Smooth muscle cell (in vitro differentiated cells): ENCODE measurements at regions not wholly inside any gene's neighbourhood (a gene's known extent, or its start where the extent isn't known, plus 50 kb on each side); places are given as distances from the start of the nearest gene placed in this dataset.

Experiments used
- DNase-seq: peaks from one replicate; lab custom pipeline; 2025; ENCODE audit not compliant: unreplicated experiment; lab: John Stamatoyannopoulos, UW
- H2AFZ ChIP-seq: fragments of 200-600 bp; sonication (generic); 2 replicates; pipeline ENCODE4 v1.6.0; 2016; ENCODE audit warnings: antibody characterized with exemption, low read depth, mild to moderate bottlenecking
- H3F3A ChIP-seq: fragments of 200-600 bp; sonication (generic); 2 replicates; pipeline ENCODE4 v1.6.0; 2017; ENCODE audit warnings: antibody characterized with exemption, low read depth
- H3K27ac ChIP-seq: fragments of 200-600 bp; sonication (generic); 2 replicates; pipeline ENCODE4 v1.5.1; 2016; ENCODE audit warnings: low read depth, mild to moderate bottlenecking
- H3K27me3 ChIP-seq: fragments of 200-600 bp; sonication (generic); 2 replicates; pipeline ENCODE4 v1.6.1; 2016; ENCODE audit warnings: low read depth, mild to moderate bottlenecking
- H3K36me3 ChIP-seq: fragments of 200-600 bp; sonication (generic); 2 replicates; pipeline ENCODE4 v1.5.1; 2016; ENCODE audit warnings: low read depth
- H3K4me1 ChIP-seq: fragments of 200-600 bp; sonication (generic); 2 replicates; pipeline ENCODE4 v1.5.1; 2016; ENCODE audit warnings: low read depth
- H3K4me2 ChIP-seq: fragments of 200-600 bp; sonication (generic); 2 replicates; pipeline ENCODE4 v1.6.0; 2016; ENCODE audit warnings: mild to moderate bottlenecking
- H3K4me3 ChIP-seq: fragments of 200-600 bp; sonication (generic); 2 replicates; pipeline ENCODE4 v1.5.1; 2016; ENCODE audit warnings: mild to moderate bottlenecking
- H3K79me2 ChIP-seq: fragments of 200-600 bp; sonication (generic); 2 replicates; pipeline ENCODE4 v1.6.0; 2016; ENCODE audit warnings: low read depth, mild to moderate bottlenecking
- H3K9ac ChIP-seq: fragments of 200-600 bp; sonication (generic); 2 replicates; pipeline ENCODE4 v1.6.0; 2016; ENCODE audit warnings: low read depth
- H3K9me3 ChIP-seq: fragments of 200-600 bp; sonication (generic); replicated peaks from 2 replicates; pipeline ENCODE4 v1.5.1; 2016; ENCODE audit warnings: low read depth
- H4K20me1 ChIP-seq: fragments of 200-600 bp; sonication (generic); 2 replicates; pipeline ENCODE4 v1.6.0; 2016; ENCODE audit warnings: low read depth
- WGBS: methylation state at CpG from one replicate; pipeline ENCODE4 v1.1.7; 2016; ENCODE audit warnings: low lambda C conversion rate; 5-methylcytosine and 5-hydroxymethylcytosine counted together
- TF ChIP-seq, protein P1 (sequence below): fragments of 200-600 bp; sonication (generic); IDR thresholded peaks from 2 replicates; pipeline ENCODE4 v1.5.1; 2017; ENCODE audit warnings: borderline replicate concordance, mild to moderate bottlenecking, antibody characterized with exemption; ENCODE audit not compliant: insufficient read depth, poor library complexity, severe bottlenecking

DNA sequence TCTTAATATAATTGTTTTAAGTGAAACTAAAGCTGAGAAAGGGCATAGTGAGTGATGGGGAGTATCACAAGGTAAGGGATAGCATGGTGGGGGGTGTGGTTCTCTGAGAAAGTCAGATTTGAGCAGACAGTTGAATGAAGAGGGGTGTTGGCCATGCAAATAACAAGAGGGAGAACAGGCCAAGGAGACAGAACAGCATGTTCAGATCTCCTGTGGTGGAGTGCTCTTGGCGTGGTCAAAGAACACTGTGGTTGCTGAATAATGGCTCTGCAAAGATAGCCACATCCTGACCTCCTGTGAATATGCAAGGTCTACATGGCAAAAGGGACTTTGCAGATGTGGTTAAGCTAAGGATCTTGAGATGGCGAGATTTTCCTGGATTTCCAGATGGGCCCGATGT, 389.2 kb downstream of the TMEM182 start:
- no peaks in the 10 kb centered on the region for H3K4me1 ChIP-seq
- no peaks in the 10 kb centered on the region for H4K20me1 ChIP-seq
- no peak overlapping the region for H2AFZ ChIP-seq
- H3K27ac ChIP-seq: no peak overlapping the region
- no peaks in the 10 kb centered on the region for H3K79me2 ChIP-seq
- no peaks in the 10 kb centered on the region for H3K36me3 ChIP-seq
- no peak overlapping the region for H3K9ac ChIP-seq
- TF ChIP-seq, protein P1, sequence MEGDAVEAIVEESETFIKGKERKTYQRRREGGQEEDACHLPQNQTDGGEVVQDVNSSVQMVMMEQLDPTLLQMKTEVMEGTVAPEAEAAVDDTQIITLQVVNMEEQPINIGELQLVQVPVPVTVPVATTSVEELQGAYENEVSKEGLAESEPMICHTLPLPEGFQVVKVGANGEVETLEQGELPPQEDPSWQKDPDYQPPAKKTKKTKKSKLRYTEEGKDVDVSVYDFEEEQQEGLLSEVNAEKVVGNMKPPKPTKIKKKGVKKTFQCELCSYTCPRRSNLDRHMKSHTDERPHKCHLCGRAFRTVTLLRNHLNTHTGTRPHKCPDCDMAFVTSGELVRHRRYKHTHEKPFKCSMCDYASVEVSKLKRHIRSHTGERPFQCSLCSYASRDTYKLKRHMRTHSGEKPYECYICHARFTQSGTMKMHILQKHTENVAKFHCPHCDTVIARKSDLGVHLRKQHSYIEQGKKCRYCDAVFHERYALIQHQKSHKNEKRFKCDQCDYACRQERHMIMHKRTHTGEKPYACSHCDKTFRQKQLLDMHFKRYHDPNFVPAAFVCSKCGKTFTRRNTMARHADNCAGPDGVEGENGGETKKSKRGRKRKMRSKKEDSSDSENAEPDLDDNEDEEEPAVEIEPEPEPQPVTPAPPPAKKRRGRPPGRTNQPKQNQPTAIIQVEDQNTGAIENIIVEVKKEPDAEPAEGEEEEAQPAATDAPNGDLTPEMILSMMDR: no peak
- H3K4me3 ChIP-seq: no peak overlapping the region
- H3K4me2 ChIP-seq: no peak overlapping the region
- no peaks in the 10 kb centered on the region for H3K27me3 ChIP-seq
- DNase-seq: no peak
- 87% methylated on average over 3 of the region's 3 CpGs for WGBS
- H3F3A ChIP-seq: no peaks in the 10 kb centered on the region
- no peaks in the 10 kb centered on the region for H3K9me3 ChIP-seq

DNA sequence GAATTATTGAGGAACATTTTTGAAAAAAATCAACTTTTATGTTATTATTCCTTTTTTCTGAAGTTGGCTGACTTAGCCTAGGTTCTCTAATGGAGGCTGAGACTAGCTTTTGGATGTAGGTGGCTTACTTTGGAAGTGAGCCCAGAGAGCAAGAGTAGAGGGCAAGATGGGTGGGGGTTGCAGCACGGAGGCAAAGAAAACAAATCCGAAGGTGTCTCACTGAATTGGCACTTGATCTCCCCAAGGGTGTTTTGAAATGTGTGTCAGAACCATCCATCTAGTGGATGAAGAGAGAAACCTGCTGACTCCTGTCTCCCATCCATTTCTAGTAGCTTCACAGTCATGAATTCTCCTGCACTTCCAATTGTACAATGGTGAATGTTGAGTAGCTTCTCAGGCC, 390.7 kb downstream of the TMEM182 start:
- Histone ChIP-seq H3K27ac (no peak overlapping the region), H3K9ac (no peak overlapping the region), H3F3A (no peaks in the 10 kb centered on the region), H3K36me3 (no peaks in the 10 kb centered on the region), H4K20me1 (no peaks in the 10 kb centered on the region), H3K27me3 (peaks cover 3% of the 10 kb centered on the region), H2AFZ (no peak overlapping the region), H3K4me3 (no peak overlapping the region), H3K4me1 (no peaks in the 10 kb centered on the region), H3K4me2 (no peak overlapping the region), H3K79me2 (no peaks in the 10 kb centered on the region), H3K9me3 (no peaks in the 10 kb centered on the region)
- 76% methylated on average over 2 of the region's 2 CpGs for WGBS
- TF ChIP-seq, protein P1: no peak
- DNase-seq: no peak

DNA sequence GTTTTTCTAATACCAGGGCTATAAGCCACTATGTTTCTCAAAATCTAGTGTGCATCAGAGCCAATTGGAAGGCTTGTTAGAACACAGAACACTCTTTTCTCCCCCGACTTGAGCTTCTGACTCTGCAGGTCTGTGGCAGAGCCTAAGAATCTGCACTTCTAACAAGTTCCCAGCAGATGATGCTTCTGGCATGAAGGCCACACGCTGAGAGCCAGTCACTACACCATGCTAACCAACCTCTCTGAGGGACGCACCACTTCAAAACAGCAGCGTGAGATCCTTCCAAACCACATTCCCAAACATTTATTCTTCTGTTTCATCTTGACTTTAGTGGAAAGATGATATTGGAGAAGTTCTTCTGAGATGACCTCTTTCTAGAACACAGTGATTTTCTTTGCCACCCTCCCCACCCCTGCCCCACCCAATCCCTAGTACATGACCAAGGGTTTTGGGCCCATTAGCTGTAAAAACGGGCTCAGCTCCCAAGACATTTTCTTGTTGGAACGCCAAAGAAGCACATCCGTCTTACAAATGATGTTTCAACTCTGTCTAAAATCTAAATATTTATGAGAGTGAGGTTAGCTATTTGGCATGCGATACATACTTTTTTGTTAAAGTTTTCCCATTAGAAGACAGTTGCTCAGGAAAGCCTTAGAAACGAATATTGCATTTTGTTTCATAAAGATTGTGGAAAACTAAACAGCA, 391.9 kb downstream of the TMEM182 start:
- no peak overlapping the region for H3K27ac ChIP-seq
- H3K4me1 ChIP-seq: no peaks in the 10 kb centered on the region
- no peaks in the 10 kb centered on the region for H3F3A ChIP-seq
- no peak for DNase-seq
- H3K27me3 ChIP-seq: peaks cover 3% of the 10 kb centered on the region
- no peaks in the 10 kb centered on the region for H3K79me2 ChIP-seq
- no peak overlapping the region for H2AFZ ChIP-seq
- H4K20me1 ChIP-seq: no peaks in the 10 kb centered on the region
- H3K4me3 ChIP-seq: no peak overlapping the region
- H3K9me3 ChIP-seq: no peaks in the 10 kb centered on the region
- no peak overlapping the region for H3K9ac ChIP-seq
- no peak overlapping the region for H3K4me2 ChIP-seq
- H3K36me3 ChIP-seq: no peaks in the 10 kb centered on the region
- TF ChIP-seq, protein P1: no peak
- WGBS: 87% methylated on average over 9 of the region's 9 CpGs

DNA sequence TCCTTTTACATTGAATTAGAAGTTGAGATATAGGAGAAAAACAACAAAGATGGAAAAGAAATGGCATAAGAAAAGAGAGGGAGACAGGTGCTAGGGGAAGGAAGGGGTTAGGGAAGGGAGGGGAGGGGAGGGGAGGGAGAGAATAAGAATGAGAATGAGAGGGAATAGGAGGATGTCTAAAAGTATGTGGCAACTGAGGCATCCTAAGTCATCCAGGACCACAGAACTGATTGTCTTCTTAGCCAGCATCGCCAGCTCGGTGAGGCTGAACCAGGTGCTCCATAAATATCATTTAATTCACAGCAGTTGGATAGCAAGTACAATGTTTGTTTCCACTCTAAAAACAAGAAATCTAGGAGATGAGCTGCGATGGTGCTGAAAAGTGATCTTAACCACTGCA, 393.5 kb downstream of the TMEM182 start:
- peaks cover 12% of the 10 kb centered on the region for H3K27me3 ChIP-seq
- H3K9ac ChIP-seq: no peak overlapping the region
- no peaks in the 10 kb centered on the region for H3K36me3 ChIP-seq
- H2AFZ ChIP-seq: no peak overlapping the region
- H3K9me3 ChIP-seq: no peaks in the 10 kb centered on the region
- DNase-seq: no peak
- H3K27ac ChIP-seq: no peak overlapping the region
- no peaks in the 10 kb centered on the region for H3F3A ChIP-seq
- H3K4me1 ChIP-seq: no peaks in the 10 kb centered on the region
- H4K20me1 ChIP-seq: no peaks in the 10 kb centered on the region
- no peaks in the 10 kb centered on the region for H3K79me2 ChIP-seq
- H3K4me2 ChIP-seq: no peak overlapping the region
- 87% methylated on average over 3 of the region's 3 CpGs for WGBS
- no peak overlapping the region for H3K4me3 ChIP-seq
- TF ChIP-seq, protein P1: no peak
